ENCODE measurements at regions not wholly inside any gene's neighbourhood (a gene's known extent, or its start where the extent isn't known, plus 50 kb on each side); places are given as distances from the start of the nearest gene placed in this dataset.

GRCh38 chr3:44105571-44105970 is 136.1 kb upstream of the TOPAZ1 start:
- no peak for DNase-seq
- intact Hi-C loops (cut with DNase I), result no loop called here

- DNase-seq, result peak in 2 of 10 donors; percentile 16 to 30
- intact Hi-C loops (cut with DNase I), result no loop called here
These were observed 134.9 kb upstream of the TOPAZ1 start for GRCh38 chr3:44106756-44107155.

GRCh38 chr3:44108481-44108880 is 133.2 kb upstream of the TOPAZ1 start:
- intact Hi-C loops (cut with DNase I), result no loop called here
- peak in 3 of 10 donors; percentile 54 to 89 (median 54) for DNase-seq

- no peak for DNase-seq
- intact Hi-C loops (cut with DNase I), result no loop called here
These were observed 131.8 kb upstream of the TOPAZ1 start for GRCh38 chr3:44109771-44110361.

GRCh38 chr3:44110648-44111047 is 131.0 kb upstream of the TOPAZ1 start:
- intact Hi-C loops (cut with DNase I), result no loop called here
- no peak for DNase-seq

- intact Hi-C loops (cut with DNase I), result no loop called here
- no peak for DNase-seq
These were observed 130.2 kb upstream of the TOPAZ1 start for GRCh38 chr3:44111482-44111881.

GRCh38 chr3:44114142-44114541 is 127.5 kb upstream of the TOPAZ1 start:
- peak in 6 of 10 donors; percentile 49 to 89 (median 55) for DNase-seq
- intact Hi-C loops (cut with DNase I), result no loop called here

GRCh38 chr3:44117239-44117638 is 124.4 kb upstream of the TOPAZ1 start:
- no peak for DNase-seq
- intact Hi-C loops (cut with DNase I), result no loop called here

GRCh38 chr3:44117736-44118135 is 124.0 kb upstream of the TOPAZ1 start:
- intact Hi-C loops (cut with DNase I), result no loop called here
- no peak for DNase-seq

GRCh38 chr3:44120721-44121582 is 120.7 kb upstream of the TOPAZ1 start:
- DNase-seq, result peak in 2 of 10 donors; percentile 20 to 38
- intact Hi-C loops (cut with DNase I), result no loop called here

- DNase-seq, result no peak
- intact Hi-C loops (cut with DNase I), result no loop called here
These were observed 116.4 kb upstream of the TOPAZ1 start for GRCh38 chr3:44125246-44125645.

- peak in 3 of 10 donors; percentile 43 to 89 (median 68) for DNase-seq
- intact Hi-C loops (cut with DNase I), result no loop called here
These were observed 115.8 kb upstream of the TOPAZ1 start for GRCh38 chr3:44125882-44126281.

GRCh38 chr3:44128057-44128775 is 113.5 kb upstream of the TOPAZ1 start:
- DNase-seq, result peak in 6 of 10 donors; percentile 17 to 88 (median 60)
- intact Hi-C loops (cut with DNase I), result no loop called here

- no peak for DNase-seq
- intact Hi-C loops (cut with DNase I), result no loop called here
These were observed 111.4 kb upstream of the TOPAZ1 start for GRCh38 chr3:44130249-44130648.

- intact Hi-C loops (cut with DNase I), result no loop called here
- no peak for DNase-seq
These were observed 109.6 kb upstream of the TOPAZ1 start for GRCh38 chr3:44132061-44132460.

- no peak for DNase-seq
- intact Hi-C loops (cut with DNase I), result no loop called here
These were observed 109.1 kb upstream of the TOPAZ1 start for GRCh38 chr3:44132593-44132992.

- no peak for DNase-seq
- intact Hi-C loops (cut with DNase I), result no loop called here
These were observed 105.3 kb upstream of the TOPAZ1 start for GRCh38 chr3:44136421-44136820.

- DNase-seq, result no peak
- intact Hi-C loops (cut with DNase I), result no loop called here
These were observed 95.6 kb upstream of the TOPAZ1 start for GRCh38 chr3:44146073-44146472.

- intact Hi-C loops (cut with DNase I), result no loop called here
- DNase-seq, result peak in 1 of 10 donors; percentile 53
These were observed 81.9 kb upstream of the TOPAZ1 start for GRCh38 chr3:44159696-44160300.

- no peak for DNase-seq
- intact Hi-C loops (cut with DNase I), result no loop called here
These were observed 80.9 kb upstream of the TOPAZ1 start for GRCh38 chr3:44160818-44161217.

GRCh38 chr3:44171891-44172290 is 69.8 kb upstream of the TOPAZ1 start:
- intact Hi-C loops (cut with DNase I), result no loop called here
- no peak for DNase-seq
